Occipital lobe (tissue), 1 donor: ENCODE measurements at regions not wholly inside any gene's neighbourhood (a gene's known extent, or its start where the extent isn't known, plus 50 kb on each side); places are given as distances from the start of the nearest gene placed in this dataset.
A peak's percentile ranks its signal among the peaks of the same experiment; 100 is the strongest.

Experiments used
- DNase-seq: peaks from one replicate; lab custom pipeline; 2025; lab: John Stamatoyannopoulos, UW

DNA sequence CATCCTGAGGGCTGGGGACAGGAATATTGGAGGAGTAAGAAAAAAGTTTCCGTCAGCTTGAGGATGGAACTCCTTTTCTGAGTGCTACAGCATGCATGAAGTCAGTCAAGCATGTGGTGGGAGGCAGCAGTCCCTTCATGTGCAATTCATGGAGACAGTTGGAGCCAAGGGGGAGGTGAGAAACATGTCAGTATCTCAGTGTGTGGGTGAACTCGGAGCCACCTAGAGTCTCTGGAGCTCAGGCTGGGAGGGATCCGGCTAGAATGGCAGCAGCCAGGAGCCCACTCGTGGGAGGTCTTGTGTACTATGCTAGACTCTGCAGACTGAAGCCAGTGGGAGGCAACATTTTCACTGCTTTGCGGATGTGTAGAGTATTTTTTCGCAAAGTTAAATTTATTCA is 60.3 kb downstream of the AVPR1A start:
- DNase-seq: peak; percentile 2

DNA sequence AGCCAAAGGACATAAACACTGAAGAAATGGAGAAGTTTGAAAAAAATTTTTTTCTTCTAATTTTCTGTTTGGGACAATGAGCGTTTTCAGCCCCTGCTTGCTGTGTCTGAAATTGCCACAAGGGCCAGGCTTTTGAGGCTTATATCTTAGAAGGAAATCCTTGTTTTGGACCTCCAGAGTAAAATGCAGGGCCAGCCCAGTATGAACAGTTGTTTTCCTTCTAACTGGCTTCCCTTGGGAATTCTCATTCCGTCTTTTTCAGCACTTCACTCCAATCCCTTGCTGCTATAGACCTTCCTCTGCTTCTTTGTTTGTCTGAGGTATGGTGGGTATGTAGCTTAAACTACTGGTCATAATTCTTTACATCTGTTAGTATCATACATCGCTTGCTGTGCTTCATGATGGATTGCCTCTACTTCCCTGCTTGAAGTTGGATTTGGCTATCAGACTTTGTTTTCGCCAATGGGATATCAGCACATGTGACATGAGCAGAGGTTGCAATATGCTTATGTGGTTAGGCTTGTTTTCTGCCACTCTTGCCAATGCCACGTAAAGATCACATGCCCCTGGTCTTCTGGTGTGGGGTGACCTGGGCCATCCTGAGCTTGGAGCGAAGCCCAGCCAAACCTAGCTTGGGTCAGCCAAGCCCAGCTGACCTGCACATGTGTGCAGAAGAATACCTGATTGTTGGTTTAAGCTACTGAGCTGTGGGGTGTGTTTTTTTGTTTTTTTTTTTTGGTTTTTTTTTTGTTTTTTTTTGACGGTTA is 64.7 kb downstream of the AVPR1A start:
- no peak for DNase-seq

DNA sequence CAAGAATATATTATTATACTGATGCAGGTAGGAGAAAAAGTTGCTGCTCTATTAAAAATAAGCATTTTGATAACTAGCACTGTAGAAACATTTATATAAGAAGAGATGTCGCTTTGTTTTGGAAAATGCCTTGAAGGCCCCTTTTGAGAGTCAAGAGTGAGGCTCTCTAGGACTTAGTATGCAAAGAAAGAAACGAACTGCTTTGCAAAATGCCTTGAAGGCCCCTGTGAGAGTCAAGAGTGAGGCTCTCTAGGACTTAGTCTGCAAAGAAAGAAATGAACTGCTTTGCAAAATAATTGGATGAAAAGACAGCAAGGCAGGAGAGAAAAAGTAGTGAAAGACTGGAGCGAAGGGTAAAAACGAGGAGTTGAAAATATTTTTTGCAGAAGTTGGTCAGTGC is 65.9 kb downstream of the AVPR1A start:
- DNase-seq: no peak

DNA sequence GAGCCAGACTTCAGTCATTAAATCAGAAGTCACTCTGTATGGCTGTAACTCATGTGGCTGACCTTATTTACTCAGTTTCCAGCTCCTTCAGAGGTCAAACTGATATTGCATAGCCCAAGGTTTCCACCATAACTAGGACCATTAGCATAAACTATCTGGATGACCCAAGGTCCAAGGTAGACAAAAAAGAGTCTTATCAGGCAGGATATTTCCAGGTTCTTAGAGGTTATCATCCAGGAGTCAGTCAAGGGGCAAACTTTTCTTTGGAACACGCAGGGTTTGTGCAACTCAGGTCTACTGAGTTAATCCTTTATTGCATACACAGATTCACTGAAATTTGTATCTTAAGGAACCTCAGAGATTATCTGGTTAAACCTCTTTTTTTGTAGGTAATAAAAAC is 66.5 kb downstream of the AVPR1A start:
- DNase-seq: no peak

DNA sequence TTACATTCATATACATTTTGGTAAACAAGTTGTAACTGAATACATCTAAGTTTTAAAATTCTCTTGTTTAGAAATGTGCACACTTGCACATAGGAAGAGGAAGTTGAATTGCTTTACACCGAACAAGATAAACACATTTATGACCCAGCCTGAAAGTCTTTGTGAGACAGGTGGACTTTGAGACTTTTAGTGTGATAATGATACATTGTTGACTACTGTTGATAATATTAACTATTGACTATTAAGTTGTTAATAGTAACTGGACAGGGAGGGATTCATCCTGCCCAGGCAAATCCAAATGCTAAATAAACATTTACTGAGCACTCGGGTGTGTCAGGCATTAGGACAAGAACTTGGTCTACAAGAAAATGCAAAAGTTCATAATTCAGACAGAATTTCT is 68.0 kb downstream of the AVPR1A start:
- no peak for DNase-seq

DNA sequence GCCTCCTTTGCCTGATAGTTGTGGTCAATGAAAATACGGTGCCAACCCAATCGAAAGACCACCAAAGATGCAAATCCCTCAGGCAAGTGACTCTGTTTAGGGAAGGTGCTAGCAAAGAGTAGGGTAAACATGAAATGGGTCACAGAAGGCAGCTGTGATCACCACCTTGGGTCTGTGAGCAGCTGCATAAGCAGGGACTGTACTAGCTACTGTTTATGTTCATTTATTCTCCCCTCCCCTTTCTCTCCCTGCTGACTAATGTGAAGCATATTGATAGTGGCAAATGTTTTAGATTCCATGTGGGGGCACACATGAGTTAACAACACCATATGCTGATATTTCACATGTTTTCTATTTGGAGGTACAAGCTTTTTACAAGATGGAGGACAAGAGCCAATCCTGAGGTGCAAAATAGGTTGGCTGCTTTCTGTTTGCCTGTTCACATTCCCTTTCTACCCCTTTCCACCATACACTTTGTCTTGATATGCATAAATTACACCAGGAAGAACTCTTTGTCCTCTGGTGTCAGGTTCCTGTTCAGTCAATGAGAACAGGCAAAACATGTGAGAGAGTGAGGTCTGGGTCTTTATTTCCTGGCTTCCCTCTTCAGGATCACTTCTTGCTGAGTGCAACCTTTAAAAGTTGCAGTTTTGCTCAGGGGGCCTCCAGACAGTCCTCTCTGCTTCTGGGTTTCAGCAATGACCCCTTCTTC is 71.1 kb downstream of the AVPR1A start:
- DNase-seq: no peak

DNA sequence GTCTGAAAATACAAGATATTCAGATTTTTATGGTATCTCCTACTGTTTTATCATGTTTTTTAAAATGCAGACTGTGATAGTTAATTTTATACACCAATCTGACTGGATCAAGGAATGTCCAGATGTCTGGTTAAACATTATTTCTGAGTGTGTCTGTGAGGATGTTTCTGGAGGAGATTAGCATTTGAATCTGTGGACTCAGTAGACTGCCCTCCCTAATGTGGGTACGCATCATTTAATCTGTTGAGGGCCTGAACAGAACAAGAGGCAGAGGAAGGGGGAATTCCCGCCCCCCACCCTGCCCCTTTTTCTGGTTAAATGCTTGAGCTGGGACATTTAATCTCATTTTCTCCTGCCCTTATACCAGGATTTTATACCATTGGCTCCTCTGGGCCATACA is 72.1 kb downstream of the AVPR1A start:
- DNase-seq: no peak

DNA sequence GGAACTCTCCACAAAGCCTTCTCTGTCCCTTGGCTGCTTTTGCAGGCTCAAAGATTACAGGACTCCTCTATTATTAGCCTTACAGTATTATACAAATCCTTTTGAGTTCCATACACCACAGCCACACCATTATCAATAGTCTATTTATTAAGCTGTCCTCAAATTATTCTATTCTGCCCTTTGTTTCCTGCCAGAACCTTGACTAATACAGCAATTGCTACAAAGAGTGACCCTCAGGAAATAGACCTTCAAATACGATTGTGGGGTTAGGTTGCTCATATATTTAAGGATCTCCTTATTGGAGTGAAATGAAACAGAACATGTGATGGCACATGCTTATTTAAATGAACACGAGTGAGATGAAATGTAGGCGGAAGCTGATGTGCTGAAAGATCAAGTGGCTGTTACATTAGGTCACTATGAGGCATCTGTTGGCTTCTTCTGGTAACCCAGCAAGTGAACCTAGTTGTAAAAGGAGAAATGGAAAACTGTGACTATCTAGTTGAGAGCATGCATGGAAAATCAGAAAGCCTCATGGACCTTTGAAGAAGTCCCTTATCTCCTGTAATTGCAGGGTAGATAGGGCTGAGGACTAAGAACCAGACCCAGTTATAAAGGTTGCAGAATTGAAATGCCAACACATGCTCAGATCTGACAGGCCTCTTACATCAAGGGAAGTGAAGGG is 75.5 kb downstream of the AVPR1A start:
- no peak for DNase-seq

DNA sequence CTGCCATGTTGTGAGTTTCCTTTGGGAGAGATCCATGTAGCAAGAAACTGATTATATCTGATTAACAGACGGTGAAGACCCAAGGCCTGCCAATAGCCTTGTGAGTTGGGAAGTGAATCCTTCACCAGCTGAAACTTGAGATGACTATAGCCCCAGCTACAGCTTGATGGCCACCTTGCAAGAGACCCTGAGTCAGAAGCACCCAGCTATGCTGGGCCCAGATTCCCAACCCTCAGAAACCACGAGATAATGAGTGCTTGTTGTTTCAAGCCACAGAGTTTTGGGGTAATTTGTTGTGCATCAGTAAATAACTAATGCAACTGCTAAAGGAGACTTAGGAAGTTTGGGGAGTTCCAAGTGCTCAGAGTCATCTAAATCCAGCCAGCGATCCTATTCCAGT is 80.3 kb downstream of the AVPR1A start:
- no peak for DNase-seq

DNA sequence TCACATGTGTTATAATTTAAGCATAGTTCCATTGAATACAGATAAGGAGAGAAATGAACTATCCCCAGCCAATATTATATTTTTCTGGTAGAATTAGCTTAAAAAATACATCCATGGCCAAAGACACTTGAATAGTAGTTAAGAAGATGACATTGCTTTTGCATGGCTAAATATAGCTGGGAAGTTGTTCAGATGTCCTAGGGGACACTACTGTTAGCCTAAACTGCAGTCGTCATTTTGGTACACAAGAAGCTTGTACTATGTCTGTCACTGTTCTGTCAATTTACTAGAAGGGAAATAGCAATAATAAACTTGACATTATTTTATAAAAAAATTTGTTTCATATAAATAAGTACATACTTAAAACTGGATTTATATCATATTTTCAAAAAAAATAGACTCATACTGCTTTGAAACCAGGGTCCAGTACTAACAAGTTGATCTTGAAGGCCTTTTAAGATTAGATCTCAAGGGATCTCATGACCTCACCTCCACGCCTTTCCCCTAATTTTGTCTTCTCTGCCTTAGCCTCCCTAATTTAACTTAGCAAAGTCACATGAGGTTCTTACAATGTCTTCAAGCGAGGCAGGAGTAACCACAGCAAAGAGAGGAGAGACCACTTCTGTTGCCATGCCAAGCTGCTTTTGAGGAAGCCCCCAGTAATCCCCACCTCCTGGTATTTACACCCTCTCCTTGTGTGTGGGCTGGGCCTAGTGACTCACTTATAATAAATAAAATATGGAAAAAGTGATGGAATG is 81.0 kb downstream of the AVPR1A start:
- no peak for DNase-seq

DNA sequence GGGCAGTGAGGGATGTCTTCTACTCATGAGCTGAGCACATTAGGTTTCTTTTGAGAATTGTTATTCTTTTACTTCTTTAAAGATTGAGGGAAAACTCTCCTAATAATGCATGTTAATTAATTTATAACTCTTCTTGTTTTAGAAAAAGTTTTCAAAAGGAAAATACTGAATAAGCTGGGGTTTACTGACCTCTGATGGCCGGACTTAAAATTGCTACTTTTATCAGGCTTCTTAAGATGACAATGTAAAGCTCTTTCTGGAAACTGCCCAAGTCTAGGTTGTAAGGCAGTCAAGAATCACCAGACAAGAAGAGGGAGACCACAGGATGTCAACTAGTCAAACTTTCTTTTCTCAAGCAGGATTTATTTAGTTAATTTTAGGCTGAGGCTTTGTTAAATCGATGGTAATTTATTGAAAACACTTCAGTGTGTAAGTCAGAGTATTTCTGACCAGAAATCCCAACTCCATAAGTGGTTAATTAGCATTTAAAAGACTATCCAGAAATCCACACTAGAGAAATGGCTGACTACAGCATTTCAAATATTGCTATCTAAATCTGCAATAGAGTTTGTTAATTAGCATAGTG is 82.1 kb downstream of the AVPR1A start:
- DNase-seq: no peak

DNA sequence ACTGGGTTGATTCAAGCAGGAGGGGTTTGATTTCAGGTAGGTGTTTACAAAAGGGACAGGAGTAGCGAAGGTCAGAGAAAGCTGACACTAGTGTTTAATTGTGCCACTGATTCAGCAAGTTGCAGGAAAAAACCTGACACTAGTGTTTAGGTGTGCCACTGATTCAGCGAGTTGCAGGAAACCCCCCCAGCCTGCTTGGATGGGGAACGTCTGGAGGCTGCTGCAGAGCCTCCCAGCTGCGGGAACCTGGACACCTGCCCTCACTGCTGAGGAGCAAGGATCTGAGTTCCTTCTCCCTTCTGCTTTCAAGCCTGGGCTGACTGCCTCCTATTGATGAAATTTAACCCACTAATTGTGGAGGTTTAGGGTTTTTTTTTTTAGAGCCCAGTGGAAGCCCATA is 84.2 kb downstream of the AVPR1A start:
- no peak for DNase-seq

DNA sequence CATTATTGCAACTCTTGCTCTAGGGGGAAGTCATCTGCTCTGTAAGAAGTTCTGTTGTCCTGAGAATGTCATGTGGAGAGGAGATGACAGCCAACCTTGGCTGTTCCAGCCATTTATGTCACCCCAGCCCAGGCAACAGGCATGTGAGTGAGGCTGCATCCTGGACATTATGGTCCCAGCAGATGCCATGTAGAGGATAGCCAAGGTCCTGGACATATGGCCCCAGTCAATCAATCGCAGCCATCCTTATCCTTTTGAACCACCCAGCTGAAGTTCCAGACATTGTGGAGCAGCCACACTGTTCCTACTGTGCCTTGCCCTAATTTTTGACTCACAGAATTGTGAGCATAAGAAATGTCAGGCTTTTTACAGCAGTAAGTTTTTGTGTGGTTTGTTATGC is 84.9 kb downstream of the AVPR1A start:
- no peak for DNase-seq

DNA sequence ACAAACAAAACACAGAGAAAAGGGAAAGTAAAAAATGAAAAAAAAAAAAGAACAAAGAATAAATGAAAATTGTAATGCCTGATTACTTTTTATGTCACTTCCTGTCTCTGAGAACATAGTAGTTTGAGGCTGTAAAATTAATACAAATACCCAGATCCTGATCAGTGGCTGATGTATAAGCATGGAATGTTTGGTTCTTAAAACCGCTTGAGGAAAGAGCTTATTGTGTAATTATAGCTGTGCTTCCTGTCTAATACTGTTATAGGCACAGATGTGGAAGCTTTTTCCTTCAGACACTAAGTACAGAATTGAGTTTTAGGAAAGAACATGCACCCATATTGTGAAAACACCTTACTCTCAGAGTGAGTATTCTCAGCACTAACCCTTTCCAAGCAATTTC is 86.9 kb downstream of the AVPR1A start:
- no peak for DNase-seq

DNA sequence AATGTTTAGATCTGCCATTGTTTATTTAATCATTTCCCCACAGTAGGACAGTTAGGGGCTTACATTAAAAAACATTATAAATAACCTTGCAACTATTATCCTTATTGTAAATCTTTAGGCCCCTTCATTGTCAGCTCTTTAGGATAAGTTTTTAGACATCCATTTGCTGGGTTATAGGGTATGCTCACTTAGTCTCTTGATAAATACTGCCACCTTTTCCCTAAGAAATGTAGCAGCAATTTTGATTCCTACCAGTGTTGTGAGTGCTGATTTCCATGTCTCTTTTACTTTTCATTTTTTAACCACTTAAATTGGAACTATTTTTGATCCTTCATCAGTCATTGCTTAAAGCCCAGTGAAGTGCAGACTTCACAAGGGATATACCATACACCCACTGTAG is 94.4 kb downstream of the AVPR1A start:
- DNase-seq: no peak

DNA sequence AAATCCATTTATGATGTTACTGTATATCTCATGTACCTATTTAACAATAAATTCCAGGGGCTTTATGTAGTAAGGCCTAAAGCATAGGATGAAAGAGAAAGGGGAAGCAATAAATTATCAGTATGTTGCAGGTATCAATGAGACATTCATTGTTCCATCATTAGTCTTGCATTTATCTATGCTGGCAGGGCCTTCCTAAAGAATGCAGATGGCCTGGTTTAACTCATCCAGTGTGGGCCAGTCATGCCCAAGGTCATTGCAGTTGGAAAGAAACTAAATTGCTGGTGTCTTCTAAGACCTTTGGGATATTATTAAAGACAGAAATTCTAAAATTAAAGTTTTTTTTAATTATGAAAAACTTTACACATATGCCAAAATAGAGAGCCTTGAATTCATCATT is 98.3 kb downstream of the AVPR1A start:
- DNase-seq: no peak

DNA sequence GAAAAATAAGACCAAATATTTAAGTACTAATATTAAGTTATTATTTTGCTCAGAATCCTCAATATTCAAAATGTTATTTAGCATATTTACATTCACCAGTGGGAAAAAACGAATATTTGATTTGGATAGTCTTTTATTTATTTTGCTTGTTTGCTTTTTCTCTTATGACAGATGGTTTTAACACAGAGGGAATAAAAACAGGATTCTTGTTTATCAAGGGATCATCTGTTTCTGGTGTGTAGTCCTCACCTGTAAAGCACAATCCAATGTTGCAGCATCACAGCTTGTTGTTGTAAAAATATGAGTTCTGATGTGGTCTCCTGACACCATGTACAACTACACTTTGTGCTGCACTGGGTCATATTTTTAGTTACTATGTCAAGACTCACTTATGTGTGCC is 103.9 kb downstream of the AVPR1A start:
- DNase-seq: no peak

DNA sequence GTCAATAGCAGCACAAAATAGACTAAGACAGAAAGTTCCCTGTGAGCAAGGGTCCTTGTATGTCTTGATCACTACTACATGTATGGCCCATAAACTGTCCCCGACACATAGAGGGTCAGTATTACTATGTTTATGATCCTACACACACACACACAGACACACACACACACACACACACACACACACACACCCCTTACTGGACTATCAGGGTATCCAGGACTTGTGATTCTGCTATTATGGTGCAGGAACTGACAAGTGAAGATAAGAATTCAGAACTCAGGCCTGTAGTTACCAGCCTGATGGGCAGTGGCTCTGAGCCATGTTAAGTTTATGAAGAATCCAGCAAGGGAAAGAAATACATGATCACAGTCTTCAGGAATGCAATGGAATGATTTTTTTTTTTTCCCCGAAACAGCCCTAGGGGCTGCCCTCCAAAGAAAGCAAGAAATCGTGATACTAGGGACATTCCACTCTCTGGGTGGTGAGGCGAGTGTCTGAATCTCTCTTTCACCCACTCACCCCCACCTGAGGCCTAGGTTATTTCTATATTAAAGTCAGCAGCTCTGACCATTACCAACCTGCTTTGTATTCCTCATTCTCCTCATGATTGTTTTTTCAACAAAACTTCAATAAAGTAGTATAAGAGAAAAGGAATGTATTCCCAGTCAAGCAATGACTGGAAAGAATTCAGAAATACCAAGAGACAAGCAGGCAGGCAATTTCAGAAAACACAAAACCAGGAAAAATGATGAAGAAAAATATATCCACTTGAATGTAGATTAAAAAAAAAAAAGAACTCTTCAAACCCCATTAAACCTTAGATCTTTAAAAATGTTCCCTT is 105.8 kb downstream of the AVPR1A start:
- no peak for DNase-seq

DNA sequence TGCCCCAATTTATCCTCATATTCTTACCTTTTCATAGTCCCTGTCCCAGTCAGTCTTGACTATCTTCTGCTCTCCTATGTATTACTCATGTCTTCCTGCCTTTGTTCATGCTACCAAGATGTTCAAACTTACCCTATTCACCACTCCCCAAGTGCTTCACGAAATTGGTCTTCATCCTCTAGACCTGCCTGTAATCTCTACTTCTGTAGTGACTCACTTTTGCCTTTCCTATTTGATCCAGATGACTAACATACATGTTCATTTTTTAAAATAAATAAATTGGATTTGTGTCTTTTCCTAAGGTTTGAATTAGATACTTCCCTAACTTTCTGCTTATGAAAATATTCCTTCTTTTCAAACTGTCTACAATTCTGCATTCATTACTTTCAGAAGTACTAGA is 107.7 kb upstream of the PPM1H start:
- DNase-seq: no peak

DNA sequence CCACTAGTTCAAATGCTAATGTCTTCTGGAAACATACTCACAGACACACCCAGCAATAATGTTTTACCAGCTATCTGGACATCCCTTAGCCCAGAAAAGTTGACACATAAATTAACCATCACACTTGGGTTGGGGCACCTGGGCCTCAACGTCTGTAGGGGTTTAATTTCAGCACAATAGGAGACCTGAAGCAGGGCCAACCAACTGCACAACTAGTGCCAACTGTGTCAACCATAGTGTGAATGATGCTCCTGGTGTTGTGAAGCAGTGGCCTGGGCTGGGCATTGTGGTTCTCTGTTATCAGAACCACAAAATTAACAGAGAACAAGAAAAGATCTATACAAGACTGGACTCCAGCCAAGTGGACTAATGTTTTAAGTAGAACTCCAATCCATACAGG is 106.7 kb upstream of the PPM1H start:
- no peak for DNase-seq
